IMR-90 (cell line): ENCODE measurements at regions not wholly inside any gene's neighbourhood (a gene's known extent, or its start where the extent isn't known, plus 50 kb on each side); places are given as distances from the start of the nearest gene placed in this dataset.

ENCODE experiments used
- ATAC-seq: fragments of 200-7000 bp; cut with Tn5 transposase; 2 replicates; pipeline ENCODE4 v1.9.1; 2020; ENCODE audit warnings: low read depth, mild to moderate bottlenecking, moderate library complexity
- BruUV-seq: library from RNA; stranded (reverse); fragments of 400-500 nt; replicated peaks from 2 replicates; lab custom pipeline; 2021; lab: Mats Ljungman, UMichigan
- CTCF ChIA-PET: fragments of 300-600 bp; formaldehyde crosslinking; extraction: SDS; loops from one replicate; lab custom pipeline; 2021; ENCODE audit warnings: antibody characterized with exemption; lab: Yijun Ruan, JAX
- POLR2A ChIA-PET: fragments of 300-600 bp; sonication (Branson Sonifier 250); formaldehyde crosslinking; loops from one replicate; lab custom pipeline; 2022; ENCODE audit warnings: antibody characterized with exemption; ENCODE audit not compliant: unreplicated experiment; lab: Charles Lee
- DNase-seq: peaks from one replicate; pipeline ENCODE4 v3.0.0; 2013
- H2AFZ ChIP-seq: replicated peaks from 2 replicates; pipeline ENCODE3; 2013; ENCODE audit warnings: low read length, mild to moderate bottlenecking; ENCODE audit not compliant: poor library complexity
- H2AK5ac ChIP-seq: 2 replicates; pipeline ENCODE4 v1.6.1; 2013; ENCODE audit warnings: low read depth, low read length, inconsistent platforms
- H2AK9ac ChIP-seq: replicated peaks from 2 replicates; pipeline ENCODE3; 2013; ENCODE audit warnings: mild to moderate bottlenecking, low read depth, low read length, moderate library complexity; ENCODE audit not compliant: poor library complexity
- H2BK120ac ChIP-seq: 2 replicates; pipeline ENCODE4 v1.6.1; 2013; ENCODE audit warnings: low read depth, low read length, inconsistent platforms
- H2BK15ac ChIP-seq: 3 replicates; pipeline ENCODE4 v1.6.1; 2013; ENCODE audit warnings: low read depth, low read length, inconsistent platforms
- H2BK20ac ChIP-seq: 2 replicates; pipeline ENCODE4 v1.6.1; 2013; ENCODE audit warnings: low read depth, mild to moderate bottlenecking, inconsistent platforms, low read length, moderate library complexity
- H2BK5ac ChIP-seq: 2 replicates; pipeline ENCODE4 v1.6.1; 2013; ENCODE audit warnings: mild to moderate bottlenecking, low read depth, low read length, inconsistent platforms; ENCODE audit not compliant: poor library complexity, severe bottlenecking
- H3K14ac ChIP-seq: replicated peaks from 2 replicates; pipeline ENCODE4 v1.6.1; 2013; ENCODE audit warnings: low read depth, low read length, inconsistent platforms
- H3K18ac ChIP-seq: 2 replicates; pipeline ENCODE4 v1.6.1; 2013; ENCODE audit warnings: low read depth, low read length, control low read depth
- H3K23ac ChIP-seq: 2 replicates; pipeline ENCODE4 v1.6.1; 2013; ENCODE audit warnings: low read depth, low read length, inconsistent platforms
- H3K27ac ChIP-seq: 2 replicates; pipeline ENCODE4 v1.5.1; 2013; ENCODE audit warnings: mild to moderate bottlenecking, control low read depth, low read length; ENCODE audit not compliant: insufficient read depth
- H3K27me3 ChIP-seq: 2 replicates; pipeline ENCODE4 v1.6.1; 2013; ENCODE audit warnings: low read length; ENCODE audit not compliant: control insufficient read depth, insufficient read depth
- H3K36me3 ChIP-seq: 2 replicates; pipeline ENCODE4 v1.6.1; 2013; ENCODE audit warnings: low read length, mixed read lengths; ENCODE audit not compliant: control insufficient read depth, insufficient read depth
- H3K4ac ChIP-seq: 2 replicates; pipeline ENCODE4 v1.6.1; 2013; ENCODE audit warnings: low read depth, low read length, inconsistent platforms
- H3K4me1 ChIP-seq: 2 replicates; pipeline ENCODE4 v1.6.1; 2013; ENCODE audit warnings: low read length, mixed read lengths; ENCODE audit not compliant: control insufficient read depth, insufficient read depth
- H3K4me2 ChIP-seq: 2 replicates; pipeline ENCODE4 v1.6.1; 2013; ENCODE audit warnings: low read depth, mild to moderate bottlenecking, control low read depth, low read length, moderate library complexity
- H3K4me3 ChIP-seq: 2 replicates; pipeline ENCODE4 v1.5.1; 2013; ENCODE audit warnings: low read depth, mild to moderate bottlenecking, control low read depth, low read length, moderate library complexity; ENCODE audit not compliant: insufficient read depth
- H3K56ac ChIP-seq: 2 replicates; pipeline ENCODE4 v1.6.1; 2013; ENCODE audit warnings: low read length, inconsistent platforms; ENCODE audit not compliant: insufficient read depth; ENCODE audit errors: extremely low read depth
- H3K79me1 ChIP-seq, 2 experiments: 2 replicates each; pipeline ENCODE4 v1.6.1; 2013; ENCODE audit warnings: low read length in 2 of 2, inconsistent platforms in 1 of 2, low read depth in 1 of 2
- H3K9ac ChIP-seq: 2 replicates; pipeline ENCODE4 v1.6.1; 2013; ENCODE audit warnings: low read depth, low read length, control low read depth
- H3K9me1 ChIP-seq: 2 replicates; pipeline ENCODE4 v1.6.1; 2013; ENCODE audit warnings: low read length, inconsistent platforms; ENCODE audit not compliant: insufficient read depth
- H3K9me3 ChIP-seq: 2 replicates; pipeline ENCODE4 v1.6.1; 2013; ENCODE audit warnings: low read length; ENCODE audit not compliant: control insufficient read depth, insufficient read depth
- H4K20me1 ChIP-seq: 2 replicates; pipeline ENCODE4 v1.6.1; 2013; ENCODE audit warnings: low read length, inconsistent platforms; ENCODE audit not compliant: insufficient read depth
- H4K5ac ChIP-seq: 2 replicates; pipeline ENCODE4 v1.6.1; 2013; ENCODE audit warnings: mild to moderate bottlenecking, low read depth, low read length, control low read depth
- H4K8ac ChIP-seq, 2 experiments: 2 replicates each; pipeline ENCODE4 v1.6.1; 2013; ENCODE audit warnings: low read depth in 2 of 2, low read length in 2 of 2, control low read depth in 1 of 2, inconsistent platforms in 1 of 2
- H4K91ac ChIP-seq: 2 replicates; pipeline ENCODE4 v1.6.1; 2013; ENCODE audit warnings: low read depth, low read length, inconsistent platforms; ENCODE audit not compliant: insufficient read depth
- BHLHE40 ChIP-seq: fragments of 150-350 bp; IDR thresholded peaks from 2 replicates; pipeline ENCODE4 v1.6.1; 2016; ENCODE audit warnings: mild to moderate bottlenecking, low read depth, low read length
- CEBPB ChIP-seq: IDR thresholded peaks from 2 replicates; pipeline ENCODE4 v1.6.1; 2012; ENCODE audit warnings: low read depth, low read length, improper control_type of control experiment
- CHD1 ChIP-seq: IDR thresholded peaks from 2 replicates; pipeline ENCODE4 v1.6.1; 2012; ENCODE audit warnings: low read depth, low read length, improper control_type of control experiment
- FOS ChIP-seq: fragments of 150-350 bp; IDR thresholded peaks from 2 replicates; pipeline ENCODE4 v1.6.1; 2016; ENCODE audit warnings: low read depth, low read length
- MAFK ChIP-seq: IDR thresholded peaks from 2 replicates; pipeline ENCODE4 v1.6.1; 2012; ENCODE audit warnings: low read depth, low read length, improper control_type of control experiment
- MAZ ChIP-seq: IDR thresholded peaks from 2 replicates; pipeline ENCODE4 v1.6.1; 2012; ENCODE audit warnings: low read depth, mild to moderate bottlenecking, low read length, improper control_type of control experiment, moderate library complexity, borderline replicate concordance
- MXI1 ChIP-seq: IDR thresholded peaks from 2 replicates; pipeline ENCODE4 v1.6.1; 2012; ENCODE audit warnings: low read depth, mild to moderate bottlenecking, low read length, moderate library complexity, borderline replicate concordance
- NFE2L2 ChIP-seq: fragments of 150-350 bp; IDR thresholded peaks from 2 replicates; pipeline ENCODE4 v1.6.1; 2016; ENCODE audit warnings: low read depth, mild to moderate bottlenecking, low read length
- POLR2A ChIP-seq: IDR thresholded peaks from 2 replicates; pipeline ENCODE4 v1.6.1; 2012; ENCODE audit warnings: mild to moderate bottlenecking, low read depth, low read length
- RAD21 ChIP-seq: IDR thresholded peaks from 2 replicates; pipeline ENCODE4 v1.6.1; 2012; ENCODE audit warnings: low read length, improper control_type of control experiment
- RCOR1 ChIP-seq: IDR thresholded peaks from 2 replicates; pipeline ENCODE4 v1.6.1; 2012; ENCODE audit warnings: mild to moderate bottlenecking, low read length, improper control_type of control experiment; ENCODE audit not compliant: insufficient replicate concordance
- RFX5 ChIP-seq: IDR thresholded peaks from 2 replicates; pipeline ENCODE4 v1.8.0; 2012; ENCODE audit warnings: low read depth, mild to moderate bottlenecking, low read length, moderate library complexity
- SMC3 ChIP-seq: fragments of 150-350 bp; IDR thresholded peaks from 2 replicates; pipeline ENCODE4 v1.6.1; 2016; ENCODE audit warnings: low read depth, mild to moderate bottlenecking, antibody characterized with exemption, low read length, moderate library complexity
- WGBS, 2 experiments: methylation state at CpG; one replicate each; pipeline versions ENCODE4 v1.1.5 to v1.1.7; 2013; ENCODE audit warnings: missing lambda C conversion rate in 2 of 2; ENCODE audit not compliant: insufficient read length in 1 of 2; ENCODE audit errors: extremely low coverage in 2 of 2; 5-methylcytosine and 5-hydroxymethylcytosine counted together
- dilution Hi-C: fragments of 300-500 bp; cut with HindIII; formaldehyde crosslinking; loops from one replicate; pipeline ENCODE4 v1.14.3; 2018; ENCODE audit warnings: low sequenced_read_pairs; ENCODE audit not compliant: unreplicated experiment
- in situ Hi-C: fragments of 300-500 bp; cut with MboI; formaldehyde crosslinking; loops from 3 replicates; pipeline ENCODE4 v1.14.3; 2019; ENCODE audit warnings: low sequenced_read_pairs, inconsistent platforms, mixed read lengths
- intact Hi-C: fragments of 100-400 bp; cut with micrococcal nuclease; formaldehyde crosslinking; loops from 2 replicates; pipeline ENCODE4 v1.10.0; 2022
- TF ChIP-seq, protein P1 (sequence below): conservative IDR thresholded peaks from 2 replicates; pipeline ENCODE4 v1.5.1; 2012; ENCODE audit warnings: mild to moderate bottlenecking, low read depth, low read length, improper control_type of control experiment
- TF ChIP-seq, protein P2 (sequence below): fragments of 150-350 bp; IDR thresholded peaks from 2 replicates; pipeline ENCODE4 v1.6.1; 2016; ENCODE audit warnings: low read depth, mild to moderate bottlenecking, low read length, moderate library complexity, borderline replicate concordance
- TF ChIP-seq, protein P3 (sequence below): fragments of 150-350 bp; IDR thresholded peaks from 2 replicates; pipeline ENCODE4 v1.6.1; 2017; ENCODE audit warnings: mild to moderate bottlenecking, antibody characterized with exemption, low read length, low read depth

DNA sequence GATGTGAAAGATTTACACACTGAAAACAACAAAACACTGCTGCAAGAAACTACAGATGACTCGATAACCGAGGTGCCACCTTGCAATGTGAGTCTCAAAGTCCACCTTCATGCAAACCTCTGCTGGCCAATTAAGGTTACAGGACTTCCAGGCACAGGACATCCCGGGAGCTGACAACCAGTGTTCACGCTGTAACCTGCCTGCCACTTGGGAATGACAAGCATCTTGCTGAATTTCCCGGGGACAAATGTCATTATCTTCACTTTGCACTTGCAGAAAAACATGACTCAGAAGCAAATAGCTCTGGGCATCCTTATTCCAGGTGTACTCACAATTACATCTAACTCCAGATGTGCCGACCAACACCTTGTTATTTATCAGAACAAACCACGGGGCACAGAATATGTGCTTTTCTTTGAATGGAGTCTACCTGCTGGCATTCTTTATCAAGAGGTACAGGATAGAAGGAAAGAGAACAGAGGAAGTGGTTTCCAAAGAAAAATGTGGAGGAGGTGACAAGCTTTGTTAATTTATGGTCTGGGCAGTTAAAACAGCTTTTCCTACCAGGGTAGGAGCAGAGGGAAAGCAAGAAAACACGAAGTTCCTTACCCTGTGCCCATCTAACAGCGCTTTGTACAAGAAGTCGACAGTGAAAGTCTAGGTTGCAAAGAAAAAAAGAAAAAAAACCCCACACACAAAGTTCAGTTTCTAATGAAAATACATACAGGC is 72.3 kb downstream of the SHANK2 start:
- no peak overlapping the region for H3K4me3 ChIP-seq
- H3K9me1 ChIP-seq: no peaks in the 10 kb centered on the region
- 39% methylated on average over 2 of the region's 10 CpGs; no CpG with 5 or more reads in 1 of the 2 experiments for WGBS, 2 experiments
- ATAC-seq (no peak), DNase-seq (no peak)
- no peaks in the 10 kb centered on the region; the same call in 1 of the 2 replicates for H4K20me1 ChIP-seq
- no peak overlapping the region for H3K14ac ChIP-seq
- no peaks in the 10 kb centered on the region; the same call in 1 of the 2 replicates for H3K27me3 ChIP-seq
- H2AK5ac ChIP-seq: no peak overlapping the region
- no peak overlapping the region for H3K18ac ChIP-seq
- H2BK20ac ChIP-seq: no peak overlapping the region
- no peak overlapping the region for H4K5ac ChIP-seq
- H2AFZ ChIP-seq: no peak overlapping the region
- H3K56ac ChIP-seq: no peak overlapping the region
- TF ChIP-seq BHLHE40 (no peak), MAZ (no peak), RAD21 (no peak), RCOR1 (no peak), MXI1 (no peak), RFX5 (no peak), CEBPB (no peak), MAFK (no peak), SMC3 (no peak), FOS (no peak), CHD1 (no peak), POLR2A (no peak), NFE2L2 (no peak)
- TF ChIP-seq, protein P1, sequence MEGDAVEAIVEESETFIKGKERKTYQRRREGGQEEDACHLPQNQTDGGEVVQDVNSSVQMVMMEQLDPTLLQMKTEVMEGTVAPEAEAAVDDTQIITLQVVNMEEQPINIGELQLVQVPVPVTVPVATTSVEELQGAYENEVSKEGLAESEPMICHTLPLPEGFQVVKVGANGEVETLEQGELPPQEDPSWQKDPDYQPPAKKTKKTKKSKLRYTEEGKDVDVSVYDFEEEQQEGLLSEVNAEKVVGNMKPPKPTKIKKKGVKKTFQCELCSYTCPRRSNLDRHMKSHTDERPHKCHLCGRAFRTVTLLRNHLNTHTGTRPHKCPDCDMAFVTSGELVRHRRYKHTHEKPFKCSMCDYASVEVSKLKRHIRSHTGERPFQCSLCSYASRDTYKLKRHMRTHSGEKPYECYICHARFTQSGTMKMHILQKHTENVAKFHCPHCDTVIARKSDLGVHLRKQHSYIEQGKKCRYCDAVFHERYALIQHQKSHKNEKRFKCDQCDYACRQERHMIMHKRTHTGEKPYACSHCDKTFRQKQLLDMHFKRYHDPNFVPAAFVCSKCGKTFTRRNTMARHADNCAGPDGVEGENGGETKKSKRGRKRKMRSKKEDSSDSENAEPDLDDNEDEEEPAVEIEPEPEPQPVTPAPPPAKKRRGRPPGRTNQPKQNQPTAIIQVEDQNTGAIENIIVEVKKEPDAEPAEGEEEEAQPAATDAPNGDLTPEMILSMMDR: no peak
- TF ChIP-seq, protein P2, sequence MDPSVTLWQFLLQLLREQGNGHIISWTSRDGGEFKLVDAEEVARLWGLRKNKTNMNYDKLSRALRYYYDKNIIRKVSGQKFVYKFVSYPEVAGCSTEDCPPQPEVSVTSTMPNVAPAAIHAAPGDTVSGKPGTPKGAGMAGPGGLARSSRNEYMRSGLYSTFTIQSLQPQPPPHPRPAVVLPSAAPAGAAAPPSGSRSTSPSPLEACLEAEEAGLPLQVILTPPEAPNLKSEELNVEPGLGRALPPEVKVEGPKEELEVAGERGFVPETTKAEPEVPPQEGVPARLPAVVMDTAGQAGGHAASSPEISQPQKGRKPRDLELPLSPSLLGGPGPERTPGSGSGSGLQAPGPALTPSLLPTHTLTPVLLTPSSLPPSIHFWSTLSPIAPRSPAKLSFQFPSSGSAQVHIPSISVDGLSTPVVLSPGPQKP: no peak
- TF ChIP-seq, protein P3, sequence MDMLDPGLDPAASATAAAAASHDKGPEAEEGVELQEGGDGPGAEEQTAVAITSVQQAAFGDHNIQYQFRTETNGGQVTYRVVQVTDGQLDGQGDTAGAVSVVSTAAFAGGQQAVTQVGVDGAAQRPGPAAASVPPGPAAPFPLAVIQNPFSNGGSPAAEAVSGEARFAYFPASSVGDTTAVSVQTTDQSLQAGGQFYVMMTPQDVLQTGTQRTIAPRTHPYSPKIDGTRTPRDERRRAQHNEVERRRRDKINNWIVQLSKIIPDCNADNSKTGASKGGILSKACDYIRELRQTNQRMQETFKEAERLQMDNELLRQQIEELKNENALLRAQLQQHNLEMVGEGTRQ: no peak
- no peaks in the 10 kb centered on the region; the same call in 1 of the 2 replicates for H3K36me3 ChIP-seq
- H3K9me3 ChIP-seq: peaks cover 2% of the 10 kb centered on the region; the same call in 1 of the 2 replicates
- in situ Hi-C loops (no loop called here), dilution Hi-C loops (no loop called here), intact Hi-C loops (no loop called here)
- H3K4me2 ChIP-seq: no peak overlapping the region
- no peak overlapping the region for H3K27ac ChIP-seq
- no peak overlapping the region for H3K23ac ChIP-seq
- H3K79me1 ChIP-seq: no peaks in the 10 kb centered on the region
- no peak overlapping the region for H3K4ac ChIP-seq
- H2BK120ac ChIP-seq: no peak overlapping the region
- H4K8ac ChIP-seq: no peak overlapping the region
- H3K4me1 ChIP-seq: no peaks in the 10 kb centered on the region
- no peak overlapping the region for H2BK15ac ChIP-seq
- POLR2A ChIA-PET: no interaction called here
- H2BK5ac ChIP-seq: no peak overlapping the region
- H4K91ac ChIP-seq: no peak overlapping the region
- no peak overlapping the region for H3K9ac ChIP-seq
- no TSS peak for BruUV-seq
- no peak overlapping the region for H2AK9ac ChIP-seq
- CTCF ChIA-PET: interaction anchor here (0.6 kb wide), 1 partner anchor 11 kb away, joined by 4 read pairs; no protein-coding TSS in a partner anchor
